CD4-positive, alpha-beta T cell treated with Interleukin-1 beta for 1 hour (primary cell): ENCODE measurements at regions not wholly inside any gene's neighbourhood (a gene's known extent, or its start where the extent isn't known, plus 50 kb on each side); places are given as distances from the start of the nearest gene placed in this dataset.

Source experiments
- DNase-seq, 2 donors: peaks; one replicate each; pipeline ENCODE4 v3.0.0-alpha.2; 2020 to 2022

DNA sequence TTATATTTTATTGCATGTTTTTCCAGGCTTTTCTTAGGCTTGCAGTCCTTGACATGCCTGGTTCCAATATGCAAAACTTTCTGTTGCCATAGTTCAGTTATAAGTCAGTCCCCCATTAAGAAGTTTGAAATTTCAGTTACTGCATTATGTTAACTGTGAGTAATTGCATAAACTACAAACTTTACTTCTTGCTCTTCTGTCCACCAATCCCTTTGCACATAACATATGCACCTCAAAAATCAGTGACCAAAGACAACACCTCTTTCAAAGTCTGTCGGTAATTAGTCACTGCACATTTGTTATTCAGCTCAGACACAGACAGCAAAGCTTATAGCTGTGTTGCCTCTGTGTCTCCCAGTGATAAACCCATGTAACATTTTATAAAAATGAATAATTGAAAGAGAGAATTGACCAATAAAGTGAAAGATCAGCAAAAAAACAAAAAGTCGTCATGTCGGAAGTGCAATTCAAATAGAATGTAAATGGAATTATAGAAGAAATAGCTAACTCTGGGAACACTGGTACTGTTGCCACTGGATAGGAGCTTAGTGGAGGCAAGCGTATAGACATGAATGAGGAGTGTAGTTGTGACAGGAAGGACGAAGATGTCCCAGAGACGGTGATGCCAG is 50.3 kb upstream of the BTBD3 start:
- DNase-seq = no peak
